IPS DF 6.9 (cell line): ENCODE measurements at regions not wholly inside any gene's neighbourhood (a gene's known extent, or its start where the extent isn't known, plus 50 kb on each side); places are given as distances from the start of the nearest gene placed in this dataset.

Experiments
- DNase-seq: peaks from one replicate; pipeline ENCODE4 v3.0.0-alpha.2; 2013; ENCODE audit warnings: low read depth, low spot score
- H3K27ac ChIP-seq: one replicate; pipeline ENCODE4 v1.5.1; 2013; ENCODE audit warnings: low read length, control low read depth
- H3K27me3 ChIP-seq: 2 replicates; pipeline ENCODE4 v1.6.1; 2013; ENCODE audit warnings: mild to moderate bottlenecking, low read length; ENCODE audit not compliant: control insufficient read depth, insufficient read depth
- H3K36me3 ChIP-seq: 2 replicates; pipeline ENCODE4 v1.6.1; 2013; ENCODE audit warnings: low read length; ENCODE audit not compliant: control insufficient read depth, insufficient read depth
- H3K4me1 ChIP-seq: 2 replicates; pipeline ENCODE4 v1.6.1; 2013; ENCODE audit warnings: low read length; ENCODE audit not compliant: control insufficient read depth, insufficient read depth
- H3K4me3 ChIP-seq: 2 replicates; pipeline ENCODE4 v1.5.1; 2013; ENCODE audit warnings: mild to moderate bottlenecking, low read length
- H3K9me3 ChIP-seq: 2 replicates; pipeline ENCODE4 v1.6.1; 2013; ENCODE audit warnings: low read length, inconsistent platforms; ENCODE audit not compliant: control insufficient read depth, insufficient read depth
- WGBS: extraction: QIAGEN DNeasy Blood & Tissue Kit; methylation state at CpG from one replicate; pipeline ENCODE4 v1.1.7; 2013; ENCODE audit warnings: mixed read lengths, missing lambda C conversion rate; ENCODE audit not compliant: insufficient read length, insufficient coverage; 5-methylcytosine and 5-hydroxymethylcytosine counted together

GRCh38 chr4:145396581-145396980, 85.1 kb upstream of the SMAD1 start:
- no CpG with 5 or more reads among the region's 1 CpG for WGBS
- H3K27me3 ChIP-seq = no peaks in the 10 kb centered on the region
- H3K9me3 ChIP-seq = no peaks in the 10 kb centered on the region
- no peak for DNase-seq
- H3K4me3 ChIP-seq = no peak overlapping the region
- H3K27ac ChIP-seq = no peak overlapping the region
- H3K36me3 ChIP-seq = no peaks in the 10 kb centered on the region
- no peaks in the 10 kb centered on the region for H3K4me1 ChIP-seq

- Histone ChIP-seq H3K4me1 (no peaks in the 10 kb centered on the region), H3K27me3 (no peaks in the 10 kb centered on the region), H3K27ac (no peak overlapping the region), H3K9me3 (no peaks in the 10 kb centered on the region), H3K36me3 (no peaks in the 10 kb centered on the region), H3K4me3 (no peak overlapping the region)
- DNase-seq = no peak
- no CpG with 5 or more reads among the region's 3 CpGs for WGBS
These were observed 91.1 kb upstream of the SMAD1 start for GRCh38 chr4:145390571-145390970.

GRCh38 chr4:145389550-145389949, 92.1 kb upstream of the SMAD1 start:
- H3K4me3 ChIP-seq = no peak overlapping the region
- no CpG with 5 or more reads among the region's 4 CpGs for WGBS
- no peak overlapping the region for H3K27ac ChIP-seq
- no peaks in the 10 kb centered on the region for H3K4me1 ChIP-seq
- no peaks in the 10 kb centered on the region for H3K27me3 ChIP-seq
- DNase-seq = no peak
- H3K9me3 ChIP-seq = no peaks in the 10 kb centered on the region
- no peaks in the 10 kb centered on the region for H3K36me3 ChIP-seq

GRCh38 chr4:145388043-145388442, 93.6 kb upstream of the SMAD1 start:
- Histone ChIP-seq H3K9me3 (no peaks in the 10 kb centered on the region), H3K4me3 (no peak overlapping the region), H3K36me3 (no peaks in the 10 kb centered on the region), H3K27ac (no peak overlapping the region), H3K27me3 (no peaks in the 10 kb centered on the region), H3K4me1 (no peaks in the 10 kb centered on the region)
- DNase-seq = no peak
- no CpG with 5 or more reads among the region's 3 CpGs for WGBS

GRCh38 chr4:145387079-145387478, 94.6 kb upstream of the SMAD1 start:
- Histone ChIP-seq H3K36me3 (no peaks in the 10 kb centered on the region), H3K4me3 (no peak overlapping the region), H3K4me1 (no peaks in the 10 kb centered on the region), H3K27me3 (no peaks in the 10 kb centered on the region), H3K9me3 (no peaks in the 10 kb centered on the region), H3K27ac (no peak overlapping the region)
- no CpG with 5 or more reads among the region's 3 CpGs for WGBS
- DNase-seq = no peak

- Histone ChIP-seq H3K4me1 (no peaks in the 10 kb centered on the region), H3K9me3 (no peaks in the 10 kb centered on the region), H3K4me3 (no peak overlapping the region), H3K27me3 (no peaks in the 10 kb centered on the region), H3K36me3 (no peaks in the 10 kb centered on the region), H3K27ac (no peak overlapping the region)
- no CpG with 5 or more reads among the region's 1 CpG for WGBS
- no peak for DNase-seq
These were observed 100.5 kb upstream of the SMAD1 start for GRCh38 chr4:145381163-145381562.

- Histone ChIP-seq H3K36me3 (no peaks in the 10 kb centered on the region), H3K4me1 (no peaks in the 10 kb centered on the region), H3K27ac (no peak overlapping the region), H3K9me3 (no peaks in the 10 kb centered on the region), H3K4me3 (no peak overlapping the region), H3K27me3 (no peaks in the 10 kb centered on the region)
- no peak for DNase-seq
These were observed 101.5 kb upstream of the SMAD1 start for GRCh38 chr4:145380123-145380522.

GRCh38 chr4:145375416-145375815, 106.2 kb upstream of the SMAD1 start:
- no peaks in the 10 kb centered on the region for H3K4me1 ChIP-seq
- DNase-seq = no peak
- H3K36me3 ChIP-seq = no peaks in the 10 kb centered on the region
- H3K27me3 ChIP-seq = no peaks in the 10 kb centered on the region
- no CpG with 5 or more reads among the region's 20 CpGs for WGBS
- no peaks in the 10 kb centered on the region for H3K9me3 ChIP-seq
- no peak overlapping the region for H3K27ac ChIP-seq
- H3K4me3 ChIP-seq = no peak overlapping the region

GRCh38 chr4:145352438-145353145, 129.1 kb upstream of the SMAD1 start:
- H3K27me3 ChIP-seq = no peaks in the 10 kb centered on the region
- no peaks in the 10 kb centered on the region for H3K4me1 ChIP-seq
- no peak overlapping the region for H3K4me3 ChIP-seq

GRCh38 chr4:145351922-145352321, 129.7 kb upstream of the SMAD1 start:
- H3K27ac ChIP-seq = no peak overlapping the region
- no peaks in the 10 kb centered on the region for H3K27me3 ChIP-seq
- WGBS = no CpG with 5 or more reads among the region's 1 CpG
- no peaks in the 10 kb centered on the region for H3K4me1 ChIP-seq
- H3K4me3 ChIP-seq = no peak overlapping the region
- no peaks in the 10 kb centered on the region; the same call in 1 of the 2 replicates for H3K9me3 ChIP-seq
- H3K36me3 ChIP-seq = no peaks in the 10 kb centered on the region
- DNase-seq = no peak

More at GRCh38 chr4:145352438-145353145, 129.1 kb upstream of the SMAD1 start:
- Histone ChIP-seq H3K27ac (no peak overlapping the region), H3K9me3 (no peaks in the 10 kb centered on the region; the same call in 1 of the 2 replicates), H3K36me3 (no peaks in the 10 kb centered on the region)
- DNase-seq = no peak
- no CpG with 5 or more reads among the region's 4 CpGs for WGBS

GRCh38 chr4:145351162-145351561, 130.5 kb upstream of the SMAD1 start:
- no peak for DNase-seq
- H3K27ac ChIP-seq = no peak overlapping the region
- no peaks in the 10 kb centered on the region for H3K9me3 ChIP-seq
- H3K27me3 ChIP-seq = no peaks in the 10 kb centered on the region
- H3K4me3 ChIP-seq = no peak overlapping the region
- H3K4me1 ChIP-seq = no peaks in the 10 kb centered on the region
- no CpG with 5 or more reads among the region's 2 CpGs for WGBS
- H3K36me3 ChIP-seq = no peaks in the 10 kb centered on the region
